Adrenal gland (tissue), 9 donors: ENCODE measurements at regions not wholly inside any gene's neighbourhood (a gene's known extent, or its start where the extent isn't known, plus 50 kb on each side); places are given as distances from the start of the nearest gene placed in this dataset.

Source experiments
- DNase-seq, 7 donors: peaks; one replicate each; pipeline ENCODE4 v3.0.0-alpha.2; 2019 to 2020
- H3K27ac ChIP-seq, 5 donors: fragments of 200-600 bp; sonication (generic) in 4 of 5; 1 replicate in 3 of 5; 2 replicates in 2 of 5; pipeline versions ENCODE4 v1.5.1 to v1.8.0; 2016 to 2020; ENCODE audit warnings: mild to moderate bottlenecking in 1 of 5
- H3K27me3 ChIP-seq: fragments of 200-600 bp; 2 replicates; pipeline ENCODE4 v1.8.0; 2021
- H3K36me3 ChIP-seq, 2 donors: fragments of 200-600 bp; replicated peaks in 1 of 2; 1 replicate in 1 of 2; 2 replicates in 1 of 2; pipeline versions ENCODE4 v1.5.1 to v1.8.0; 2018 to 2022
- H3K4me1 ChIP-seq, 2 donors: fragments of 200-600 bp; replicated peaks in 1 of 2; 1 replicate in 1 of 2; 2 replicates in 1 of 2; pipeline versions ENCODE4 v1.5.1 to v1.8.0; 2018 to 2021
- H3K4me3 ChIP-seq, 4 donors: fragments of 200-600 bp; sonication (generic) in 3 of 4; one replicate each; pipeline ENCODE4 v1.5.1; 2016 to 2018
- H3K9me3 ChIP-seq, 3 donors: fragments of 200-600 bp; sonication (generic) in 1 of 3; replicated peaks in 1 of 3; 1 replicate in 2 of 3; 2 replicates in 1 of 3; pipeline versions ENCODE4 v1.5.1 to v1.8.0; 2016 to 2021
- POLR2A ChIP-seq, 2 donors: fragments of 450-650 bp; IDR thresholded peaks; one replicate each; pipeline ENCODE4 v1.6.1; 2017; ENCODE audit warnings: antibody characterized with exemption in 2 of 2, mild to moderate bottlenecking in 2 of 2, moderate library complexity in 1 of 2
- WGBS, 4 donors: extraction: QIAGEN DNeasy Blood & Tissue Kit in 2 of 4; methylation state at CpG; one replicate each; pipeline versions ENCODE4 v1.1.5 to v1.1.7; 2013 to 2017; 5-methylcytosine and 5-hydroxymethylcytosine counted together
- intact Hi-C, 2 donors: fragments of 100-400 bp; cut with DNase I; formaldehyde crosslinking; loops; one replicate each; pipeline versions ENCODE4 v1.14.1 to v1.15.0; 2022 to 2023
- TF ChIP-seq, protein P1 (sequence below), 6 experiments: fragments of 450-650 bp in 4 of 6; fragments of 200-600 bp in 2 of 6; sonication (generic) in 1 of 6; IDR thresholded peaks; 1 replicate in 5 of 6; 2 replicates in 1 of 6; pipeline versions ENCODE4 v1.5.1 to v1.8.0; 2016 to 2021; ENCODE audit warnings: antibody characterized with exemption in 6 of 6, mild to moderate bottlenecking in 2 of 6, moderate library complexity in 1 of 6
- donor health status: healthy with polysubstance abuse.
- donor health status: Bipolar disorder and iron deficiency.
- donor health status: DM: yes; HTN: yes; CAD: no.
- donor health status: DM: no; HTN: no; CAD: no.
- donor health status: DM: no; HTN: no; CAD: no.

DNA sequence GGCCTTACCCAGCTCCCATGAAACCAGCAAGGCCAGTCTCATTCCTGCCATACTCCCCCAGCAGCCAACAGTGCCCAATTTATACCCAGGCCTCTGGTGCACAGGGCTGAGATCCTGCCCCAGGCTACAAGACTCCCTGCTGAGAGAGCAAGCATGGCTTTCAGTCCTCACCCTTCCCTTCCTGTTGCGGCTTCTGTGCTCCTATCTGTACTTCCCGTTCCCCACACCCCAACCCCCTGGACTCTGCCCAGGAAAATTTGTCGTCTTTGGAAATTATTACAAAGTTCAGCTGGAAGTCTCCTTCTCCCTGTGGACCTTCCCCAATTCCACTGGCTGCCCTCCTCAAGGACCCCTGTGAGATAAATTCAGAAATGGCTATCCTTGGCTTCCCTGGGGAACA, 84.1 kb upstream of the GK2 start:
- TF ChIP-seq, protein P1, sequence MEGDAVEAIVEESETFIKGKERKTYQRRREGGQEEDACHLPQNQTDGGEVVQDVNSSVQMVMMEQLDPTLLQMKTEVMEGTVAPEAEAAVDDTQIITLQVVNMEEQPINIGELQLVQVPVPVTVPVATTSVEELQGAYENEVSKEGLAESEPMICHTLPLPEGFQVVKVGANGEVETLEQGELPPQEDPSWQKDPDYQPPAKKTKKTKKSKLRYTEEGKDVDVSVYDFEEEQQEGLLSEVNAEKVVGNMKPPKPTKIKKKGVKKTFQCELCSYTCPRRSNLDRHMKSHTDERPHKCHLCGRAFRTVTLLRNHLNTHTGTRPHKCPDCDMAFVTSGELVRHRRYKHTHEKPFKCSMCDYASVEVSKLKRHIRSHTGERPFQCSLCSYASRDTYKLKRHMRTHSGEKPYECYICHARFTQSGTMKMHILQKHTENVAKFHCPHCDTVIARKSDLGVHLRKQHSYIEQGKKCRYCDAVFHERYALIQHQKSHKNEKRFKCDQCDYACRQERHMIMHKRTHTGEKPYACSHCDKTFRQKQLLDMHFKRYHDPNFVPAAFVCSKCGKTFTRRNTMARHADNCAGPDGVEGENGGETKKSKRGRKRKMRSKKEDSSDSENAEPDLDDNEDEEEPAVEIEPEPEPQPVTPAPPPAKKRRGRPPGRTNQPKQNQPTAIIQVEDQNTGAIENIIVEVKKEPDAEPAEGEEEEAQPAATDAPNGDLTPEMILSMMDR (IDR thresholded peaks at IDR 0.05) = no peak
- TF ChIP-seq POLR2A (IDR thresholded peaks at IDR 0.05) = no peak
- no peaks in the 10 kb centered on the region for H3K4me1 ChIP-seq
- intact Hi-C loops = no loop called here
- no peaks in the 10 kb centered on the region for H3K9me3 ChIP-seq
- WGBS, 4 donors = 49 to 71% (median 62%) methylated on average over 3 of the region's 3 CpGs
- H3K27ac ChIP-seq = peak overlapping the region in 1 of 5 donors; percentile 49
- DNase-seq = peak in 5 of 7 donors; percentile 9 to 55 (median 30)
- no peaks in the 10 kb centered on the region for H3K27me3 ChIP-seq
- H3K36me3 ChIP-seq = no peaks in the 10 kb centered on the region
- H3K4me3 ChIP-seq = no peak overlapping the region

DNA sequence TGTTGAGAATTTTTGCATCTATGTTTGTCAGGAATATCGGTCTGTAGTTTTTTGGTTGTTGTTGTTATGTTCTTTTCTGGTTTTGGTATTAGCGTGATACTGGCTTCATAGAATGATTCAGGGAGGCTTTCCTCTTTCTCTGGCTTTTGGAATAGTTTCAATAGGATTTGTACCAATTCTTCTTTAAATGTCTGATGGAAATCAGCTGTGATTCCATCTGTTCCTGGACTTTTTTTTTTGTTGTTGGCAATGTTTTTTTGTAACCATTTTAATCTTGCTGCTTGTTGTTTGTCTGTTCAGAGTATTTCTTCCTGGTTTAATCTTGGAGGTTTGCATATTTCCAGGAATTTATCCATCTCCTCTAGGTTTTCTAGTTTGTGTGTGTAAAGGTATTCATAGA, 81.5 kb upstream of the GK2 start:
- Histone ChIP-seq H3K27ac (no peak overlapping the region), H3K9me3 (no peaks in the 10 kb centered on the region), H3K4me1 (no peaks in the 10 kb centered on the region), H3K4me3 (no peak overlapping the region), H3K36me3 (no peaks in the 10 kb centered on the region), H3K27me3 (no peaks in the 10 kb centered on the region)
- TF ChIP-seq, protein P1 (IDR thresholded peaks at IDR 0.05) = no peak
- no peak for TF ChIP-seq POLR2A (IDR thresholded peaks at IDR 0.05)
- DNase-seq = no peak
- 73 to 91% (median 83%) methylated on average over 2 of the region's 2 CpGs for WGBS, 4 donors
- intact Hi-C loops = no loop called here

DNA sequence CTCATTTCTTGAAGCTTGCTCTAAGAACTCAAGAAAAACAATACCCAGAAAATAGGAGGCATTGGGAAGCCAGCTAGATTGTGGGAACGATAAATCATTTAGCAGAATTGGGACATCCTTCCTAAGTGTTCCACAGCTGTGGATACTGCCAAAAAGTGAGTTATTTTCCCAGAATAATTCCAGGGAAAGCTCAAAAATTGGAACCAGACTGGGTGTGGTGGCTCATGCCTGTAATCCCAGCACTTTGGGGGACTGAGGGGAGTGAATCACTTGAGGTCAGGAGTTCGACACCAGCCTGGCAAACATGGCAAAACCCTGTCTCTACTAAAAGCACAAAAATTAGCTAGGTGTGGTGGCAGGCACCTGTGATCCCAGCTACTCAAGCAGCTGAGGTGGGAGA, 68.2 kb upstream of the GK2 start:
- no peaks in the 10 kb centered on the region for H3K9me3 ChIP-seq
- WGBS, 4 donors = 66 to 86% (median 78%) methylated on average over 2 of the region's 2 CpGs
- H3K27me3 ChIP-seq = no peaks in the 10 kb centered on the region
- no peak overlapping the region for H3K4me3 ChIP-seq
- TF ChIP-seq, protein P1 (IDR thresholded peaks at IDR 0.05) = no peak
- TF ChIP-seq POLR2A (IDR thresholded peaks at IDR 0.05) = no peak
- H3K27ac ChIP-seq = no peak overlapping the region
- H3K36me3 ChIP-seq = no peaks in the 10 kb centered on the region
- intact Hi-C loops = no loop called here
- no peaks in the 10 kb centered on the region for H3K4me1 ChIP-seq
- DNase-seq = no peak

DNA sequence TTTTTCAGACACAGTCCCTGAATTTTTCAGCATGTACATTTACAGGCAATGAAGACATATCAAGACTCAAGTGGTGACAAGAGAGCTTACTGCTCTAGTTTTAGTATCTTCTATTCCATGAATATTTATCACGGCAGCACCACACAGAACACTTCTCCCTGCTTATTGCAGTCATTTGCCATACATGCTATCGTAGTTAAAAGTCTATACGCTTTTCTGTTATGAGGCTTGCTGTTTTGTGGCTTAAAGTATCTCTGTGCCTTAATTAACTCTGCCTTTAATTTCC, 65.4 kb upstream of the GK2 start:
- Histone ChIP-seq H3K27ac (no peak overlapping the region), H3K9me3 (no peaks in the 10 kb centered on the region), H3K36me3 (no peaks in the 10 kb centered on the region), H3K4me1 (no peaks in the 10 kb centered on the region), H3K4me3 (no peak overlapping the region), H3K27me3 (no peaks in the 10 kb centered on the region)
- DNase-seq = no peak
- TF ChIP-seq, protein P1 (IDR thresholded peaks at IDR 0.05) = no peak
- no peak for TF ChIP-seq POLR2A (IDR thresholded peaks at IDR 0.05)
- intact Hi-C loops = no loop called here
- 66 to 75% (median 72%) methylated on average over 3 of the region's 3 CpGs for WGBS, 4 donors
